ENCODE measurements at regions not wholly inside any gene's neighbourhood (a gene's known extent, or its start where the extent isn't known, plus 50 kb on each side); places are given as distances from the start of the nearest gene placed in this dataset.

- TF ChIP-seq CTCF (IDR thresholded peaks at IDR 0.05; ENCODE audit: unreplicated experiment) = no peak
- H3K4me3 Mint-ChIP-seq (ENCODE audit: low read depth) = no peak overlapping the region
- H3K9me3 Mint-ChIP-seq (ENCODE audit: low read depth) = peaks cover 5% of the 10 kb centered on the region
- H3K27ac Mint-ChIP-seq = no peak overlapping the region
- no peaks in the 10 kb centered on the region for H3K27me3 Mint-ChIP-seq
- no peaks in the 10 kb centered on the region for H3K4me1 Mint-ChIP-seq (ENCODE audit: low read depth)
- H3K36me3 Mint-ChIP-seq (ENCODE audit: insufficient read depth) = peaks cover 1% of the 10 kb centered on the region
- no peak for DNase-seq (ENCODE audit: low spot score, unreplicated experiment)
Measured at GRCh38 chr5:165620394-165620793, 2115.0 kb downstream of the MAT2B start.

DNA sequence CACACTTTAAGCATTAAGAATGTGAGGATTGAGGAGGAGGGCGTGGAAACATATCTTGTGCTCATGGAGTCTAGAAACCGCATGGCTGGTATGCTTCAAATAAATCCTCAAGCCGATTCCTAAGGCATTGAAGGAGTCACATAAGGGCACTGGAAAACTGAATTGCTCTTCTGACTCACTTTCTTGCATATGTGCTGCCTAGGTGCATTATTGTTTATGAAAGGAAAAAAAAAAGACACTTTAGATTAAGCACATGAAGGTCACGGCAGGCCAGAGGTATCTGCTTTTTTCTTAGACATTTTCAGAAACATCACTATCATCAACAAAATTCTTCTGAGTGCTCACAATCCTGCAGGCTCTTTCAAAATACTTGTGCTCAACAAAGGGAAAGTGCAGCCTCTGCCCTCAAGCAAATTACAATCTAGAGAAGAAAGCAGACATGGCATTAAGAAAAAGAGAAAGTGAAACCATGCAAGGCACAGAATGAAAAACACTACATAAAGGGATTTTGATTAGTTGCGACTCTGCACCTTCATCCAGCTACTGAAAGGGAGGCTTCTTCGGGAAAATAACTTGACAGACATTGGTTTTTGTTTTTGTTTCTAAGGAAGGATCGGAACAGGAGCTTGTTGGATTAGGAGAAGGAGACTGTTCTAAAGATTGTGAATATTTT is 2117.6 kb downstream of the MAT2B start:
- no peaks in the 10 kb centered on the region for H3K27me3 Mint-ChIP-seq
- peaks cover 1% of the 10 kb centered on the region for H3K36me3 Mint-ChIP-seq (ENCODE audit: insufficient read depth)
- H3K27ac Mint-ChIP-seq = no peak overlapping the region
- DNase-seq (ENCODE audit: low spot score, unreplicated experiment) = no peak
- no peak for TF ChIP-seq CTCF (IDR thresholded peaks at IDR 0.05; ENCODE audit: unreplicated experiment)
- peaks cover 7% of the 10 kb centered on the region for H3K9me3 Mint-ChIP-seq (ENCODE audit: low read depth)
- no peak overlapping the region for H3K4me3 Mint-ChIP-seq (ENCODE audit: low read depth)
- peaks cover 6% of the 10 kb centered on the region for H3K4me1 Mint-ChIP-seq (ENCODE audit: low read depth)

DNA sequence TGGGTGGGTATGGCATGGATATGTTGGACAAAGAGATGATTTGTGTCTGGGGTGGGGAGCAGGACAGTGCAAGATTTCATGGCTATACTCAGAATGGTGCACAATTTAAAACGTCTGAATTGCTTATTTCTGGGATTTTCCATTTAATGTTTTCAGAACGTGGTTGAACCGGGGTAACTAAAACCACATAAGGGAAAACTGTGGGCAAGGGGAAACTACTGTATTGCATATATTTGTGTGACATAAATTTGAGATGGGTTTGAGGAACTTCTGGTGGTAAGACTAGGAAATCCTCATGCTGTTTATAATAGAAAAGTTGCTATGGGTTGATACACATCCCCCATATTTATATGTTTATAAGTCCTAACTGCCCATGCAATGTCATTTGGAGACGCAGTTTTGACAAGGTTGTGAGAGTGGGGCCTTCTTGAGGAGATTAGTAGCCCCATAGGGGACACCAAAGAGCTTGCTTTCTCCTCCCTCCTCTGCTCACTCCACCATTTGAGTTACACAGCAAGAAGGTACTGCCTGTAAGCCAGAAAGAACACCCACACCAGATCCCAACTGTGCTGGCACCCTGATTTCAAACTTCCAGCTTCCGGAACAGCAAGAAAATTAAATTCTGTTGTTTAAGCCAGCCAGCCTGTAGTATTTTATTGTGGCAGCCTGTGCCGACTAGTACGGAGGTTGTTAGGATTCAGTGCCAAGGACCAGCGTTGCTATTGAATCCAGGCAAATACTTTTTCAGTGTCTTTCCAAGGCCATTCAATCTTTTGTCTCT is 2118.9 kb downstream of the MAT2B start:
- H3K36me3 Mint-ChIP-seq (ENCODE audit: insufficient read depth) = peaks cover 1% of the 10 kb centered on the region
- H3K27me3 Mint-ChIP-seq = no peaks in the 10 kb centered on the region
- H3K4me3 Mint-ChIP-seq (ENCODE audit: low read depth) = no peak overlapping the region
- H3K9me3 Mint-ChIP-seq (ENCODE audit: low read depth) = peaks cover 7% of the 10 kb centered on the region
- H3K4me1 Mint-ChIP-seq (ENCODE audit: low read depth) = peaks cover 8% of the 10 kb centered on the region
- H3K27ac Mint-ChIP-seq = no peak overlapping the region
- TF ChIP-seq CTCF (IDR thresholded peaks at IDR 0.05; ENCODE audit: unreplicated experiment) = no peak
- no peak for DNase-seq (ENCODE audit: low spot score, unreplicated experiment)

DNA sequence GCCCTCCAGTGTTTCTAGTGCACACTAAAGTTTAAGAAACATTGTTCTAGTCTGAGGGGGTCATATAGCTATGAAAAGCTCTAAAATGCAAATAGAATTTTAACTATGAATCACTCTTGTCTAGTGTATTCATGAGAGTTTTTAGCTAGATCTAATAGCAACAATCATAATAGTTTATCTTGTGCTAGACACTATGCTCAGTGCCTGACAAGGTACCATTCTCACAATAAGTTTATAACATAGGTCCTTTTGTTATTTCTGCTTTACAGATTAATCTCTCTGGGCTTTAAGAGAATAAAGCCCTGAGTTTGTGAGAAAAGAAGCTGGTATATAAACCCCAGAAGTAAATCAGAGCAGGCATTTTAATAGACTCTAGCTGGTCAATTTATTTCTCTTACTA is 2120.7 kb downstream of the MAT2B start:
- Mint-ChIP-seq H3K36me3 (ENCODE audit: insufficient read depth) (peaks cover 1% of the 10 kb centered on the region), H3K27me3 (no peaks in the 10 kb centered on the region), H3K4me1 (ENCODE audit: low read depth) (peaks cover 8% of the 10 kb centered on the region), H3K9me3 (ENCODE audit: low read depth) (peaks cover 7% of the 10 kb centered on the region), H3K27ac (no peak overlapping the region), H3K4me3 (ENCODE audit: low read depth) (no peak overlapping the region)
- TF ChIP-seq CTCF (IDR thresholded peaks at IDR 0.05; ENCODE audit: unreplicated experiment) = no peak
- DNase-seq (ENCODE audit: low spot score, unreplicated experiment) = no peak

DNA sequence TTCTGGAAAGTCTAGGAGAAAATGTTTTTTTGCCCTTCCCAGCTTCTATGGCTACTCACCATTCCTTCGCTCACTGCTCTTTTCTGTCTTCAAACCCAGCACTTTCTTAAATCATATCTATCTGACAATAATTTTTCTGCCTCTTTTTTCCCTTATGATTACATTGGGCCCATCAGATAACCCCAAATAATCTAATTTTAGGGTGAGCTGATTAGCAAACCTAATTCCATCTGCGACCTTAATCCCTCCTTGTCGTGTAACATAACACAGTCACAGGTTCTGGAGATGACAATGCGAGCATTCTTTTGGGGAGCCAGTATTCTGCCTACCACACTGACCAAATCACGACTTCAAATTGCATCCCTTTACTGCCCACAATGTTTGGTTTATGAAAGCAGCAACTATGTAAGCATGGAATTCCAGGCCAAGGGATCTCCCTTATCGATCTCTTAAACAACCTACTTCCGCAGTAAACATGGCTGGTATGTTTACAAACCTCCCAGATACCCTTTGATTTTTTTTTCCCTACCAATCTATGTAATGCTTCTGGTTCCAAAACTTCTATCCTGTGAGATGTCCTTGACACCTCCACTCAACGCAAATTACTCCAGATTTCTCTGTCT is 2122.2 kb downstream of the MAT2B start:
- H3K27ac Mint-ChIP-seq = peak overlapping the region; percentile 44
- DNase-seq (ENCODE audit: low spot score, unreplicated experiment) = no peak
- H3K4me1 Mint-ChIP-seq (ENCODE audit: low read depth) = peaks cover 8% of the 10 kb centered on the region
- TF ChIP-seq CTCF (IDR thresholded peaks at IDR 0.05; ENCODE audit: unreplicated experiment) = no peak
- H3K4me3 Mint-ChIP-seq (ENCODE audit: low read depth) = no peak overlapping the region
- H3K36me3 Mint-ChIP-seq (ENCODE audit: insufficient read depth) = peaks cover 1% of the 10 kb centered on the region
- H3K27me3 Mint-ChIP-seq = no peaks in the 10 kb centered on the region
- peaks cover 4% of the 10 kb centered on the region for H3K9me3 Mint-ChIP-seq (ENCODE audit: low read depth)
